K562 (cell line): ENCODE measurements at regions not wholly inside any gene's neighbourhood (a gene's known extent, or its start where the extent isn't known, plus 50 kb on each side); places are given as distances from the start of the nearest gene placed in this dataset.

Source experiments
- ATAC-seq: fragments of 200-7000 bp; cut with Tn5 transposase; 3 replicates; pipeline ENCODE4 v1.9.1; 2020; ENCODE audit warnings: moderate library complexity
- BruUV-seq: library from RNA; stranded (reverse); fragments of 400-500 nt; replicated peaks from 2 replicates; lab custom pipeline; 2021; lab: Mats Ljungman, UMichigan
- CTCF ChIA-PET: fragments of 300-600 bp; formaldehyde crosslinking; extraction: SDS; loops from one replicate; lab custom pipeline; 2021; ENCODE audit warnings: low intra/inter-chr PET ratio; lab: Yijun Ruan, JAX
- POLR2A ChIA-PET: fragments of 300-600, 350-650 bp; sonication (Branson Sonifier 250); formaldehyde crosslinking; extraction: SDS; loops from one replicate; lab custom pipeline; 2021; ENCODE audit warnings: antibody characterized with exemption, inconsistent platforms; lab: Yijun Ruan, JAX
- DNase-seq, 4 experiments: peaks; one replicate each; pipeline versions ENCODE4 v3.0.0 to v3.0.0-alpha.2; 2011 to 2018; ENCODE audit warnings: low spot score in 3 of 4, mixed read lengths in 3 of 4; ENCODE audit errors: extremely low read depth in 1 of 4
- FAIRE-seq: peaks from 2 replicates; lab custom pipeline; 2011; peaks lifted over from hg19 to GRCh38; lab: Jason Lieb, UNC
- H2AFZ ChIP-seq: 2 replicates; pipeline ENCODE4 v1.6.0; 2011; ENCODE audit warnings: low read depth, low read length, control low read depth, inconsistent platforms
- H3K27ac ChIP-seq: fragments of 200-600 bp; 3 replicates; pipeline ENCODE4 v1.8.0; 2011; ENCODE audit warnings: low read depth, mild to moderate bottlenecking, control low read depth, inconsistent platforms, low read length, moderate library complexity, mixed read lengths; ENCODE audit errors: extremely low read depth
- H3K27me3 ChIP-seq, 2 experiments: fragments of 300-600 bp in 1 of 2; 2 replicates in 1 of 2; 3 replicates in 1 of 2; pipeline versions ENCODE4 v1.6.0 to v1.8.0; 2011; ENCODE audit warnings: inconsistent platforms in 2 of 2, low read length in 2 of 2, mild to moderate bottlenecking in 1 of 2, mixed read lengths in 1 of 2, moderate library complexity in 1 of 2; ENCODE audit not compliant: control insufficient read depth in 2 of 2, insufficient read depth in 2 of 2
- H3K36me3 ChIP-seq: fragments of 300-600 bp; 3 replicates; pipeline ENCODE4 v1.8.0; 2011; ENCODE audit warnings: mild to moderate bottlenecking, low read length, inconsistent platforms; ENCODE audit not compliant: control insufficient read depth, insufficient read depth
- H3K4me1 ChIP-seq, 2 experiments: fragments of 200-600 bp in 1 of 2; replicated peaks in 1 of 2; 2 replicates in 1 of 2; 3 replicates in 1 of 2; pipeline versions ENCODE4 v1.5.1 to v1.8.0; 2011; ENCODE audit warnings: inconsistent platforms in 2 of 2, low read length in 2 of 2, mild to moderate bottlenecking in 1 of 2, mixed read lengths in 1 of 2, moderate library complexity in 1 of 2; ENCODE audit not compliant: control insufficient read depth in 2 of 2, insufficient read depth in 2 of 2
- H3K4me2 ChIP-seq: 2 replicates; pipeline ENCODE4 v1.6.1; 2011; ENCODE audit warnings: low read length, control low read depth, inconsistent platforms, mixed read lengths; ENCODE audit not compliant: insufficient read depth
- H3K4me3 ChIP-seq: fragments of 200-600 bp; sonication (generic), shearing (Covaris generic); 2 replicates; pipeline ENCODE4 v1.5.1; 2016; ENCODE audit warnings: control low read depth, inconsistent platforms
- H3K79me2 ChIP-seq: fragments of 200-600 bp; 3 replicates; pipeline ENCODE4 v1.8.0; 2011; ENCODE audit warnings: low read length, inconsistent platforms; ENCODE audit not compliant: control insufficient read depth, insufficient read depth
- H3K9ac ChIP-seq, 2 experiments: 2 replicates each; pipeline versions ENCODE4 v1.6.0 to v1.6.1; 2011; ENCODE audit warnings: low read depth in 2 of 2, low read length in 2 of 2, control low read depth in 1 of 2, inconsistent platforms in 1 of 2, mild to moderate bottlenecking in 1 of 2, mixed read lengths in 1 of 2; ENCODE audit not compliant: insufficient read depth in 1 of 2
- H3K9me1 ChIP-seq: one replicate; pipeline ENCODE4 v1.6.0; 2011; ENCODE audit warnings: inconsistent platforms, mild to moderate bottlenecking, low read length, moderate library complexity; ENCODE audit not compliant: control insufficient read depth, insufficient read depth
- H3K9me3 ChIP-seq: replicated peaks from 2 replicates; pipeline ENCODE4 v1.5.1; 2011; ENCODE audit warnings: low read depth, low read length, inconsistent platforms; ENCODE audit not compliant: control insufficient read depth, insufficient read depth
- H4K20me1 ChIP-seq: replicated peaks from 2 replicates; pipeline ENCODE4 v1.6.1; 2011; ENCODE audit warnings: low read length, inconsistent platforms, mixed read lengths; ENCODE audit not compliant: control insufficient read depth, insufficient read depth
- EWSR1 ChIP-seq: fragments of 450-650 bp; IDR thresholded peaks from 2 replicates; pipeline ENCODE4 v1.6.1; 2018; ENCODE audit warnings: borderline replicate concordance, mild to moderate bottlenecking, low read depth, moderate library complexity; ENCODE audit not compliant: partially characterized antibody
- SUPT5H ChIP-seq: fragments of 450-650 bp; IDR thresholded peaks from 2 replicates; pipeline ENCODE4 v1.6.1; 2016
- ZBTB11 ChIP-seq, 3 experiments: fragments of 200-800 bp in 1 of 3; fragments of 250-450 bp in 1 of 3; fragments of 450-650 bp in 1 of 3; sonication (Bioruptor Pico) in 1 of 3; sonication (Bioruptor generic) in 1 of 3; formaldehyde crosslinking in 1 of 3; IDR thresholded peaks; 2 replicates each; pipeline versions ENCODE4 v1.6.1 to v1.8.0; 2016 to 2022; ENCODE audit warnings: mild to moderate bottlenecking in 2 of 3, missing genetic modification characterization in 2 of 3, missing compliant biosample characterization in 1 of 3, moderate library complexity in 1 of 3
- ZNF316 ChIP-seq: fragments of 450-650 bp; IDR thresholded peaks from 2 replicates; pipeline ENCODE4 v1.6.1; 2016
- WGBS: fragments of 100-300 bp; shearing (Covaris generic); methylation state at CpG from one replicate; pipeline ENCODE4 v1.1.6; 2016; ENCODE audit warnings: low coverage, mixed read lengths; ENCODE audit not compliant: insufficient coverage; ENCODE audit errors: missing lambda C conversion rate; 5-methylcytosine and 5-hydroxymethylcytosine counted together
- in situ Hi-C: fragments of 300-500 bp; cut with MboI; formaldehyde crosslinking; loops from 4 replicates; pipeline ENCODE4 v1.15.0; 2018; ENCODE audit warnings: inconsistent platforms, mixed read lengths
- intact Hi-C: fragments of 100-400 bp; cut with micrococcal nuclease; formaldehyde crosslinking; loops from 2 replicates; pipeline ENCODE4 v1.14.2; 2022

- no peaks in the 10 kb centered on the region for H3K36me3 ChIP-seq
- FAIRE-seq (peak; percentile 32), DNase-seq (no peak), ATAC-seq (no peak)
- CTCF ChIA-PET: no interaction called here
- H4K20me1 ChIP-seq: no peaks in the 10 kb centered on the region
- no peaks in the 10 kb centered on the region for H3K9me1 ChIP-seq
- 79% methylated on average over 17 of the region's 17 CpGs for WGBS
- H3K4me2 ChIP-seq: no peak overlapping the region
- H3K79me2 ChIP-seq: no peaks in the 10 kb centered on the region
- no peak overlapping the region for H3K9ac ChIP-seq
- no peak overlapping the region for H3K27ac ChIP-seq
- intact Hi-C loops (no loop called here), in situ Hi-C loops (no loop called here)
- TF ChIP-seq EWSR1: peak; percentile 51
- TF ChIP-seq ZBTB11 (CRISPR knock-in tag; IDR thresholded peaks at IDR 0.05): peak in 1 of 3 experiments; percentile 95; a peak in 2 of 6 replicates
- TF ChIP-seq SUPT5H: no peak
- peak; percentile 29; the same call in 1 of the 2 replicates for TF ChIP-seq ZNF316
- H3K27me3 ChIP-seq: no peaks in the 10 kb centered on the region
- H3K4me1 ChIP-seq: peaks cover 0 to 3% of the 10 kb centered on the region in 2 experiments; a peak in 2 of 5 replicates
- no TSS peak for BruUV-seq
- no peak overlapping the region for H3K4me3 ChIP-seq
- no peak overlapping the region for H2AFZ ChIP-seq
- H3K9me3 ChIP-seq: no peaks in the 10 kb centered on the region
- POLR2A ChIA-PET: no interaction called here
Observed at GRCh38 chr20:53693262-53693871, 99.7 kb upstream of the ZNF217 start.
